Activated T-cell treated with anti-CD3 and anti-CD28 coated beads, Interleukin-2, amount 50 U/mL, for 72 hours (primary cell): ENCODE measurements at regions not wholly inside any gene's neighbourhood (a gene's known extent, or its start where the extent isn't known, plus 50 kb on each side); places are given as distances from the start of the nearest gene placed in this dataset.

Source experiments
- ATAC-seq, 2 donors: fragments of 150-1000 bp; cut with Tn5 transposase; replicated peaks in 1 of 2; 2 replicates each; pipeline ENCODE4 v1.10.0; 2021; ENCODE audit warnings: moderate library complexity in 2 of 2, mild to moderate bottlenecking in 1 of 2
- DNase-seq, 2 donors: peaks; one replicate each; pipeline ENCODE4 v3.0.0; 2021 to 2022; ENCODE audit warnings: mixed read lengths in 1 of 2
- H3K27ac Mint-ChIP-seq: one replicate; pipeline ENCODE4 v1.8.0; 2022; ENCODE audit warnings: mild to moderate bottlenecking, moderate library complexity, mixed read lengths
- H3K27me3 Mint-ChIP-seq: one replicate; pipeline ENCODE4 v1.8.0; 2022; ENCODE audit warnings: low read depth, mixed read lengths
- H3K36me3 Mint-ChIP-seq, 2 donors: one replicate each; pipeline ENCODE4 v1.8.0; 2022; ENCODE audit warnings: mixed read lengths in 2 of 2, mild to moderate bottlenecking in 1 of 2; ENCODE audit not compliant: insufficient read depth in 2 of 2
- H3K4me1 Mint-ChIP-seq: one replicate; pipeline ENCODE4 v1.8.0; 2022; ENCODE audit warnings: low read depth, mixed read lengths
- H3K4me3 Mint-ChIP-seq, 2 donors: one replicate each; pipeline ENCODE4 v1.8.0; 2022; ENCODE audit warnings: mild to moderate bottlenecking in 2 of 2, mixed read lengths in 2 of 2, moderate library complexity in 2 of 2
- H3K9me3 Mint-ChIP-seq, 2 donors: one replicate each; pipeline ENCODE4 v1.8.0; 2022; ENCODE audit warnings: mixed read lengths in 2 of 2

DNA sequence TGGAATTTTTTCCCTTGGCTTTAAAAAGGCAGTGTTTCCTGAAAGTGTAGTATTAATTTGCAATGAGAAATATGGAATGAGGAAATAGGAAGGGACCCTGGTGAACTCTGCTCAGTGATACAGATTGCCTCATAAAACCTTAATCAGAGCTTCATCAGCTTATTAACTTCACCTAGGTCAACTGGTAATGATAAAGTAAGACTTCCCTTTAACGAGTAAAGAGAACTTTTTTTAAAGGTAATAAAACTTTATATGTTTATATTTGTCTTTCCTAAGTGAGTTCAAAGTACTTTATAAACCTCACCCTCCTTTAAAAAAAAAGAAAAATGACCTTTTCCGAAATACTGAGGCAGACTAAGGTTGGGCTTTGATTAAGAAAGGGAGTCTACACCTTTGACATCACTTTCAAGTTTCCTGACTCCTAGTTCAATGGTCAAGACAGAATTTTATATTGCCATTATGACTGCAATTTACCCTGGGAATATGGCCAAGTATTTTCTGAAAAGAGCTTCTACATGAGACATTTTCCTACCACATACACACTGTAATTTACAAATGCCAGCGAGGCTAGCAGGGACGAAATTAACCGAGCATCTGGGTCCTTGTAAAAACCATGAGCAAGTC, 706.3 kb upstream of the TENM3 start:
- H3K4me3 Mint-ChIP-seq, result no peak overlapping the region
- no peak for ATAC-seq
- no peaks in the 10 kb centered on the region for H3K27me3 Mint-ChIP-seq
- H3K36me3 Mint-ChIP-seq, result peaks cover 0 to 2% of the 10 kb centered on the region in 2 donors
- DNase-seq, result no peak
- H3K9me3 Mint-ChIP-seq, result peaks cover 13 to 14% of the 10 kb centered on the region in 2 donors
- H3K4me1 Mint-ChIP-seq, result no peaks in the 10 kb centered on the region
- no peak overlapping the region for H3K27ac Mint-ChIP-seq

DNA sequence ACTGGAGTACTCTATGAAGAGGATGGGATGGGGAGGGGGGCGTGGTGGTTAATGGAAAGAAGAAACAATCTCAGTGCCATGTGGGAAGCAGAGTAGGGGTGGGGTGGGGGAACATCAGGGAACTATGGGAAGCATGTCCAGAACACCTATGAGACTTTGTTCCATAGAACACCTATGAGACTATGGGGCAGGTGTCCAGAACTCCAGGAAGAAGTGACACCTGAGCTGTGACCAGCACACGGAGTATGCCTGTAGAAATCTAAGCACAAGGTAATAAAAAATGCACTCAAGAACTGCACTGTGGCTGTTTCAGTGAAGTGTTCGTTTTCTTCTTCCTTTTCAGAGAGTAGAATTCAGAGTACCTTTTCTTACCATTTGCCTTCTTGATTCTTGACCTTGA, 704.8 kb upstream of the TENM3 start:
- Mint-ChIP-seq H3K27me3 (no peaks in the 10 kb centered on the region), H3K27ac (no peak overlapping the region), H3K4me1 (no peaks in the 10 kb centered on the region), H3K9me3 (peaks cover 10% of the 10 kb centered on the region in 2 donors), H3K4me3 (no peak overlapping the region), H3K36me3 (peaks cover 0 to 2% of the 10 kb centered on the region in 2 donors)
- no peak for ATAC-seq
- no peak for DNase-seq

DNA sequence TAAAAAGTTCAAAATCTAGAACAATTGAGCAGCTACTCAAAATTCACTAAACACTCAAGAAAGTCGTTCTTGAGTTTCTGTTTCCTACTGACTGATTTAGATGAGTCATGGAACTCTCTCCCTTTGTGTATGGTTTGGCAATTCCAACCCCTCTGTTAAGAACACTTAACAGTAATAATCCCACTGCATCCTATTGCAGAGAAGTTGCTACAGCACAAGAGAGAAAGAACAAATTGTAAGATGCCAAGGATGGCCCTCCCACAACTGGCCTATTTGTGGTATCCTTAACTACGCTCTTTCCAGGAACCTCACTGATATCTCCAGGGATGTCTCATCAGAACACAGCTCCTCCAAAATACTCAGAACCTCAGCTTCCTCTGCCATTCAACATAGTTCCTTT, 701.8 kb upstream of the TENM3 start:
- H3K27me3 Mint-ChIP-seq, result no peaks in the 10 kb centered on the region
- H3K9me3 Mint-ChIP-seq, result peaks cover 5% of the 10 kb centered on the region in 2 donors
- no peaks in the 10 kb centered on the region for H3K36me3 Mint-ChIP-seq
- H3K27ac Mint-ChIP-seq, result no peak overlapping the region
- ATAC-seq (no peak), DNase-seq (no peak)
- no peak overlapping the region for H3K4me3 Mint-ChIP-seq
- H3K4me1 Mint-ChIP-seq, result no peaks in the 10 kb centered on the region

DNA sequence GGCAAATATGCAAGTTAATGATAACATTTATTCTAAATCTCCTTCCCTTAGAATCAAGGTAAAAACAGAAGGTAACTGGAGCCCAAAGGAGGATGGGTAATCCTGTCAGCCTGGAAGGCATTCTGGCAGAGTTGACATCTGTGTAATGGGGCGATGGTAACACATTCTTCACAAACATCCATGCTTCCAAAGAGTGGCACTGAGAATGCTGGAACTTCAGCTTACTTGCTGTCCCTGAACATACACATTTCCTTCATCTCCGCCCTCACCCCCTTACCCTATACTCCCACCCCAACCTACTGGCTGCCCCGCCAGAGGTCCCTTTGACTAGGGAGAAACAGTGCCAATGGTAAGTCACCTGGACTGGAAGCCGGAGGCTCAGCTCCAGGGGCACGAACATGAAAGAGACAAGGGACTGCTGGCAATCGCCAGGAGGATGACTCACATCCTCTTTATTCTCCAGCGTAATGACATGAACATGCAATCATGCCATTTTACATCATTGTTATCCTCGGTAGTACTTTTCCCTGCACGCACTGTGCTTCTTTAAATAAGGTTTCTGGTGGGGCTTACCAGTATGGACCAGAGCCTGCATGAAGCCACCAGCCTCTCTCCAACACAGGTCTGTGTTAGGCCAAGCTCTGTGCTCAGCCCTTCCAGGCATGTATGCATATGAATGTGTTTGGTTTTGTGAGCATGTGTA, 694.2 kb upstream of the TENM3 start:
- H3K4me1 Mint-ChIP-seq, result no peaks in the 10 kb centered on the region
- H3K27ac Mint-ChIP-seq, result no peak overlapping the region
- no peak overlapping the region for H3K4me3 Mint-ChIP-seq

DNA sequence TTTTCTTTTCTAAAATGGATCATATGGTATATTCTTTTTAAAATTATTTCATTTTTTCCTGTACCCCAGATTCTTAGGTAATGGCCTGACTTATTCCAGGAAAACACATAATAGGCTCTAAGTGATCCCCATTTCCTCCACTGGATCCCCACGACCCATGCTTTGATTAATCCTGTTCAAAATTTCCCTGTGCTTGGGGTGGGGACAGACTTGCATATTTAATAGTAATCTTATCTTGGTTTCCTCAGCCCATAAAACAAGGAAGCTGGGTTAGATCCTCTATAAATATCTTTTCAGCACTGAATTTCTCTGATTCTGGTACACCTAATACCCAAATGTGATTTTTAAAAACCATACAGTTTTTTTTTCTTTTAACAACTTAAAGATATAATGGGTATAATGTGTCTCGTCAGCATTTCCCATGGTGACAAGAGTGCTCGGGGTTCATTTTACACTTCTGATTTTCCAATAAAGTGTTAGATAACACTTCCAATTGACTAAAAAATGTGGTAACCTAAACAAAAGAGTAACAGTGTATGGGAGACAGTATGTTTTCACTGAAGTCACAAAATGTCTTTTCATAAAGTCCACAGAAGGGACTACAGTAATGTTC, 693.5 kb upstream of the TENM3 start:
- Mint-ChIP-seq H3K4me3 (no peak overlapping the region), H3K27ac (no peak overlapping the region), H3K4me1 (no peaks in the 10 kb centered on the region), H3K36me3 (no peaks in the 10 kb centered on the region), H3K9me3 (peaks cover 2 to 3% of the 10 kb centered on the region in 2 donors), H3K27me3 (no peaks in the 10 kb centered on the region)
- no peak for ATAC-seq
- DNase-seq, result no peak

More for the DNA sequence above, 694.2 kb upstream of the TENM3 start:
- H3K27me3 Mint-ChIP-seq, result no peaks in the 10 kb centered on the region
- DNase-seq (no peak), ATAC-seq (no peak)
- H3K36me3 Mint-ChIP-seq, result no peaks in the 10 kb centered on the region
- peaks cover 2 to 3% of the 10 kb centered on the region in 2 donors for H3K9me3 Mint-ChIP-seq

DNA sequence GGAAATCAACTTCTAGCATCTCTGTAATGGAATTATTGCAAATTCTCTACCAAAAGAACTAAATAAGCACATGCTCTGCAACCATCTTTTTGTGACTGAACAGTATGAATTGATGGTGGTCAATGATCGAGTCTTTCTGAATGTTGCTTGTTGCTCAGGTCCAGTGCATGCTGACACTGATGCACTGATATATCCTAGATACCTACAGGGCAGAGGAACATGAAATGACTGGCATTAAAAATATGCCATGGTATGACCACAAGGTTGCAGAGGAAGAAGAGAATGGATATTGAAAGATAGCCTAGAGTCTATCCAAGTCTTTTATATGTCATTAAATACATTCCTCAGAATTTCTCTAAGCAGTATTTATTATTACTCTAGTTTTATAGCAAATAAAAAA, 692.8 kb upstream of the TENM3 start:
- Mint-ChIP-seq H3K4me1 (no peaks in the 10 kb centered on the region), H3K36me3 (no peaks in the 10 kb centered on the region), H3K4me3 (no peak overlapping the region), H3K27me3 (no peaks in the 10 kb centered on the region), H3K27ac (no peak overlapping the region), H3K9me3 (peaks cover 2 to 3% of the 10 kb centered on the region in 2 donors)
- DNase-seq (no peak), ATAC-seq (no peak)

DNA sequence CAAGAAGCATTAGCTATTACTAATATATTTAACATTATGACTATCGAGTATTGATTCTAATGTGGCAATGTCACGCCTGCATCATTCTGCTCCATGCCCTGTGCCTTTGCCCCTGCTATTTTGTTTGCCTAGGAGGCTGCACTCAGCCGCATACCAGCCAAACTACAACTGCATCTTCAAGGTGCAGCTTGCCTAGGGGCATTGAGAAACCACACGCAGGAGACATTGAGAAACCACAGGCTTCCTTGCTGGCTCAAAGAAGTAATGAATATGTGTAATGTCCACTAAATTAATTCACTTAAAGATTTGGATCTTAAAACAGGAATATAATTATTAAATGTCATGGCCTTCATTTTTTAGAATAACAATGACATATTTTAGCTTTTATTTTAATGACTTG, 683.6 kb upstream of the TENM3 start:
- no peak overlapping the region for H3K4me3 Mint-ChIP-seq
- H3K4me1 Mint-ChIP-seq, result no peaks in the 10 kb centered on the region
- H3K9me3 Mint-ChIP-seq, result peaks cover 2 to 3% of the 10 kb centered on the region in 2 donors
- H3K36me3 Mint-ChIP-seq, result no peaks in the 10 kb centered on the region
- DNase-seq (no peak), ATAC-seq (no peak)
- no peaks in the 10 kb centered on the region for H3K27me3 Mint-ChIP-seq
- H3K27ac Mint-ChIP-seq, result no peak overlapping the region

DNA sequence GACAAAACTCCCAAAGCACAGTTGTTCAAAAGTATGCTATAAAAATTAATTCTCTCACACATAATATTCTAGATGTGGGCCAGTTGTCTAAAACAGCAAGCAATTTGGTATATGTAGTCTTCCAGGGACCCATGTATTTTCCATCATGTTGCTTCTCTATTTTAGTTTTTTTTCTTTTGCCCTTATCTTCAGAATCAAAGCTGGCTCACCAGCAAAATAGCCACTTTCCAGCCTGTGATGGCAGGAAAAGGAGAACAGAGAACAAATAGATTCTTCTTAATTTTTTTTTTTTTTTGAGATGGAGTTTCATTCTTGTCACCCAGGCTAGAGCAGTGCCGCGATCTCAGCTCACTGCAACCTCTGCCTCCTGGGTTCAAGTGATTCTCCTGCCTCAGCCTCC, 680.8 kb upstream of the TENM3 start:
- Mint-ChIP-seq H3K27ac (no peak overlapping the region), H3K4me1 (no peaks in the 10 kb centered on the region), H3K9me3 (peaks cover 0 to 1% of the 10 kb centered on the region in 2 donors), H3K4me3 (no peak overlapping the region), H3K27me3 (no peaks in the 10 kb centered on the region), H3K36me3 (no peaks in the 10 kb centered on the region)
- DNase-seq (no peak), ATAC-seq (no peak)

DNA sequence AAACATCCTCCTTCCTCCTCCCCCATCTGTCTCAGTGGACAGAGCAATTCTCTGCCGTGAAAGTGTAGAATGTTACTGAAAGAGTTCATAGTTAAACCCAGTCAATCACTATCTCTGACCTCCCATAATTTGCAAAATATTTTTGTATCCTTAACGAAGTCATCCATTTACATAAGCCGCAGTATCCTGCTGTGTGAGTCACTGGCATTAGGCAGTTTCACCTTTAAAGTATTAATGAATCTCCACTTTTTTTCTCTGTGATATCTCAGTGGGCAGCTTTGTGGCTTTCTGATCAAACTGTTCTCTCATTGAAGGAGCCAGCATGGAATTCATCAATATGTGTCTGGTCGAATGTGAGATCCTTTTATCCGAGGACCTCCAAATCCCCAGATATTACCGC, 678.6 kb upstream of the TENM3 start:
- Mint-ChIP-seq H3K27ac (no peak overlapping the region), H3K4me3 (no peak overlapping the region), H3K27me3 (no peaks in the 10 kb centered on the region), H3K36me3 (no peaks in the 10 kb centered on the region), H3K4me1 (no peaks in the 10 kb centered on the region), H3K9me3 (peaks cover 0 to 1% of the 10 kb centered on the region in 2 donors)
- ATAC-seq (no peak), DNase-seq (no peak)

DNA sequence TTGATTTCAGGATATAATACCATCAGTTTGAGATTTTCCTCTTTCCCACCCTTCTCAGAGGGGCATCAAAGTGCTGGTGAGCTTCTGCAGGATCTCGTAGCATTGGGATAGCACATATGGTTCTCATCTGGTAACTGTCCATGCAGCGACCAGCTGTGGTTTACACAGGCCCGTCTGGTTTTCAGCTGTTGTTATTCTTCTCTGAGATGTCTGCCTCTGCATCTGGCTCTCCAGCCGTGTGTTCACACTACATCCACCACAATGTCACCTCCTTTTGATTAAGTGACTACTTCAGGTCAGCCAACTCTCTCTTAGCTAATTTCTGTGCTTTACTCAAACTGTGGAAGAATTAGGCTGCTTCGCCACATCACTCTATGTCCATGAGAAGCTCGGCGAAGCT, 676.7 kb upstream of the TENM3 start:
- ATAC-seq (no peak), DNase-seq (no peak)
- Mint-ChIP-seq H3K4me1 (no peaks in the 10 kb centered on the region), H3K27ac (no peak overlapping the region), H3K4me3 (no peak overlapping the region), H3K9me3 (peaks cover 0 to 6% of the 10 kb centered on the region in 2 donors), H3K27me3 (no peaks in the 10 kb centered on the region), H3K36me3 (no peaks in the 10 kb centered on the region)

DNA sequence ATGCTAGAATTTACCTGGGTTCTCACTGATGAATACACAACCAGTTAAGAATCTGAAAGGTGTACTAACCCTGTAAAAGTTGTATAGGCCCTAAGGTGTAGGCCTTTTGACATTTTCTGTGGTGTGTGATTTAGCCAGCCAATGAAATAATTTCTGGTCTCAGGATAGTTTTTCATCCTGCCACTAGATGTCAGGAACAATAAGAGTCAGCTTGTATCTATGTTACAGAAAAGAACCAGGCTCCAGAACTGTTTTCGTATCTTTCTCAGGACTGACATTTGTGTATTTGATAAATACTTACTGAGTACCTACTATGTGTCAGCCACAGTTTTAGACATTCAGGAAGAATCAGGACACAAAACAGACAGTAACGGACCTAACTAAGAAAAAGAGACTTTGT, 673.6 kb upstream of the TENM3 start:
- Mint-ChIP-seq H3K9me3 (peaks cover 4% of the 10 kb centered on the region in 2 donors), H3K4me1 (no peaks in the 10 kb centered on the region), H3K27ac (no peak overlapping the region), H3K36me3 (no peaks in the 10 kb centered on the region), H3K27me3 (no peaks in the 10 kb centered on the region), H3K4me3 (no peak overlapping the region)
- ATAC-seq (no peak), DNase-seq (no peak)

DNA sequence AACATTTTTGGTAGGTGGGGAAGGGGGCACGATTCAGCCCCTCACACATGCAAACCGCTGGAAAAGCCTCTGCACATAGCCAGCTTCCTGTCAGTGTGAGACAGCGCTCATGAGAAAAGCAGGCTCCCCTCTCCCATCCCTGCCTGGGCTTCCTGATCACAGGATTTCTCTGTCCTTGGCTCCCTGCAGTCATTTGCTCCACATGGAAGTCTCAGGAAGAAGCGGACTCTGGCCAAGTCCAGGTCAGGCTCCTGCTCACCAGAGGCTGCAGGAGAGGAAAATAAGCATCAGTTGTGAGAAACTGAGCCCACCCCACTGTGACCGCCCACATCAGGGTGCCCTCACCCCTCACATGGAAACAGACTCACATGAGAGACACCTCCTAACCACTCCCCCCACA, 664.3 kb upstream of the TENM3 start:
- Mint-ChIP-seq H3K4me3 (no peak overlapping the region), H3K9me3 (peaks cover 5 to 6% of the 10 kb centered on the region in 2 donors), H3K36me3 (no peaks in the 10 kb centered on the region), H3K4me1 (no peaks in the 10 kb centered on the region), H3K27ac (no peak overlapping the region), H3K27me3 (no peaks in the 10 kb centered on the region)
- DNase-seq (no peak), ATAC-seq (no peak)

DNA sequence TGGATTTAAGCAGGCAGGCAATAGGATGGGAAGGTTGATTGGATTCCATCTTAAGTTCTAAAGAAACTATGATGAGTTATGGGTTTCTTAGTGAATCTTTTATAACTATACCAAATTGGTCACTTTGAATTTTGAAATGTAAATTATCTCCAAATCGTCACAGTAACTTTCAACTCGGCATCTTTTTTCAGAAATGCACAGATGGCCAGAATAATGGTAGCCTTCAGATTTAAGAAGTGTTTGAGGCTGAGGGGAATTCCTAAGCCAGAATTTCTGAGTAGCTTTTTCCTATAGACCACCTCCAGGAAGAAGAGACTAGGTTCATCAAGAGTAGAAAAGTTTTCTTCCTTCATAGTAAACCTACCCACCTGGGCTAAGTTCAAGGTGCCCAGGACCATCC, 663.7 kb upstream of the TENM3 start:
- no peak for DNase-seq
- no peak overlapping the region for H3K4me3 Mint-ChIP-seq
- ATAC-seq, result no peak
- no peaks in the 10 kb centered on the region for H3K36me3 Mint-ChIP-seq
- no peaks in the 10 kb centered on the region for H3K27me3 Mint-ChIP-seq
- no peaks in the 10 kb centered on the region for H3K4me1 Mint-ChIP-seq
- no peak overlapping the region for H3K27ac Mint-ChIP-seq
- peaks cover 5 to 6% of the 10 kb centered on the region in 2 donors for H3K9me3 Mint-ChIP-seq
